AG04450 (cell line): ENCODE measurements at regions not wholly inside any gene's neighbourhood (a gene's known extent, or its start where the extent isn't known, plus 50 kb on each side); places are given as distances from the start of the nearest gene placed in this dataset.

Experiments used
- CTCF ChIA-PET: fragments of 300-600, 350-600 bp; formaldehyde crosslinking; extraction: SDS; loops from one replicate; lab custom pipeline; 2022; ENCODE audit warnings: antibody characterized with exemption, inconsistent platforms; lab: Charles Lee
- POLR2A ChIA-PET: fragments of 350-600 bp; formaldehyde crosslinking; extraction: SDS; loops from one replicate; lab custom pipeline; 2021; ENCODE audit warnings: antibody characterized with exemption, inconsistent platforms; lab: Yijun Ruan, JAX
- DNase-seq: peaks from one replicate; pipeline ENCODE4 v3.0.0-alpha.2; 2011; ENCODE audit warnings: low read depth, low spot score
- H3K27ac ChIP-seq: one replicate; pipeline ENCODE4 v1.5.1; 2012; ENCODE audit warnings: low read depth, low read length, control low read depth
- H3K27me3 ChIP-seq: one replicate; pipeline ENCODE4 v1.6.0; 2012; ENCODE audit warnings: low read length; ENCODE audit not compliant: control insufficient read depth, insufficient read depth
- H3K4me3 ChIP-seq: 2 replicates; pipeline ENCODE4 v1.5.1; 2011; ENCODE audit warnings: mild to moderate bottlenecking, low read depth, low read length, control low read depth
- H3K9me3 ChIP-seq: 2 replicates; pipeline ENCODE4 v1.5.1; 2012; ENCODE audit warnings: low read length; ENCODE audit not compliant: control insufficient read depth, insufficient read depth
- TF ChIP-seq, protein P1 (sequence below): IDR thresholded peaks from 2 replicates; pipeline ENCODE4 v1.5.1; 2011; ENCODE audit warnings: low read depth, low read length, control low read depth, inconsistent platforms

DNA sequence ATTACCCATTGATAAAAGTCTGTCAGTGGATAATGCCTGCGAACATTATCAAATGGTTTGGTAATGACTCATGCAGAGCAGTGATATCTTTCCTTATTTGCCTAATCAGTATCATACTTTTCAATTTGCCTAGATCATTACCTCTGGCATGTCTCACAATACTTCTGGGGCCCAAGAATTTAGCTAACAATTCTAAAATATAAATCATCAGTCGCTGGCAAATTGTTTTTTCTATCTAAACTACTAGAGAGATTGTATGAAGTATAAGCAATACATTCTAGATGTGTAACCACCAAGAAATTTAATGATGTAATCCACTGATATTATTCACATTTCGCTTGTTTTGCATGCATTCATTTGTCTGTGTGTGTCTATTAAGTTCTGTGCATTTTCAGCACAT lies 191.2 kb upstream of the CDH19 start:
- ChIA-PET CTCF (no interaction called here), POLR2A (no interaction called here)
- Histone ChIP-seq H3K27ac (no peak overlapping the region), H3K9me3 (no peaks in the 10 kb centered on the region), H3K4me3 (no peak overlapping the region), H3K27me3 (no peaks in the 10 kb centered on the region)
- no peak for DNase-seq
- TF ChIP-seq, protein P1, sequence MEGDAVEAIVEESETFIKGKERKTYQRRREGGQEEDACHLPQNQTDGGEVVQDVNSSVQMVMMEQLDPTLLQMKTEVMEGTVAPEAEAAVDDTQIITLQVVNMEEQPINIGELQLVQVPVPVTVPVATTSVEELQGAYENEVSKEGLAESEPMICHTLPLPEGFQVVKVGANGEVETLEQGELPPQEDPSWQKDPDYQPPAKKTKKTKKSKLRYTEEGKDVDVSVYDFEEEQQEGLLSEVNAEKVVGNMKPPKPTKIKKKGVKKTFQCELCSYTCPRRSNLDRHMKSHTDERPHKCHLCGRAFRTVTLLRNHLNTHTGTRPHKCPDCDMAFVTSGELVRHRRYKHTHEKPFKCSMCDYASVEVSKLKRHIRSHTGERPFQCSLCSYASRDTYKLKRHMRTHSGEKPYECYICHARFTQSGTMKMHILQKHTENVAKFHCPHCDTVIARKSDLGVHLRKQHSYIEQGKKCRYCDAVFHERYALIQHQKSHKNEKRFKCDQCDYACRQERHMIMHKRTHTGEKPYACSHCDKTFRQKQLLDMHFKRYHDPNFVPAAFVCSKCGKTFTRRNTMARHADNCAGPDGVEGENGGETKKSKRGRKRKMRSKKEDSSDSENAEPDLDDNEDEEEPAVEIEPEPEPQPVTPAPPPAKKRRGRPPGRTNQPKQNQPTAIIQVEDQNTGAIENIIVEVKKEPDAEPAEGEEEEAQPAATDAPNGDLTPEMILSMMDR, result no peak

- no peak for DNase-seq
- CTCF ChIA-PET, result no interaction called here
- H3K27me3 ChIP-seq, result no peaks in the 10 kb centered on the region
- no peak overlapping the region for H3K27ac ChIP-seq
- no peaks in the 10 kb centered on the region for H3K9me3 ChIP-seq
- POLR2A ChIA-PET, result no interaction called here
- TF ChIP-seq, protein P1, result no peak
- no peak overlapping the region for H3K4me3 ChIP-seq
Observed at GRCh38 chr18:66792466-66792865, 188.6 kb upstream of the CDH19 start.

DNA sequence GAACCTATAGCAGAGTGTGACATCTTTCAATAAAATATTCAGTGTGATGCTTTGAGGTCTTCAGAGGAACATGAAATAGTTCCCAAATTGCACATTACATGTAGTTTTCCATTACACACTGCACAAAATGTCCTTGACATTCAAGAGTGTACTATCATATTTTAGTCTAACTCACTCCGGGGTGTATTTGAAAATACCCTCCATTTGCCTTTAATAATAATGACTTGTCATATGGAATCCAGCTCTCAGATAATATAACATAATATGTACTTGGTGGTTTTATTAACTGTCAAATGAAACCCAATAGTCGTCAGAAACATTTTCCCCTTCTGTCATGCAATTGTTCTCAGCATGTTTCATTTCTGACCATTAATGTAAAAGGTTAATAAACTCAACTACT lies 176.7 kb upstream of the CDH19 start:
- POLR2A ChIA-PET, result no interaction called here
- peaks cover 3% of the 10 kb centered on the region; the same call in 1 of the 2 replicates for H3K9me3 ChIP-seq
- no peak overlapping the region for H3K4me3 ChIP-seq
- H3K27me3 ChIP-seq, result no peaks in the 10 kb centered on the region
- H3K27ac ChIP-seq, result no peak overlapping the region
- no peak for DNase-seq
- TF ChIP-seq, protein P1, result no peak
- CTCF ChIA-PET, result no interaction called here

GRCh38 chr18:66778048-66778447 lies 174.2 kb upstream of the CDH19 start:
- Histone ChIP-seq H3K9me3 (peaks cover 3% of the 10 kb centered on the region; the same call in 1 of the 2 replicates), H3K27me3 (no peaks in the 10 kb centered on the region), H3K27ac (no peak overlapping the region), H3K4me3 (no peak overlapping the region)
- no peak for DNase-seq
- POLR2A ChIA-PET, result no interaction called here
- CTCF ChIA-PET, result no interaction called here
- TF ChIP-seq, protein P1, result no peak

DNA sequence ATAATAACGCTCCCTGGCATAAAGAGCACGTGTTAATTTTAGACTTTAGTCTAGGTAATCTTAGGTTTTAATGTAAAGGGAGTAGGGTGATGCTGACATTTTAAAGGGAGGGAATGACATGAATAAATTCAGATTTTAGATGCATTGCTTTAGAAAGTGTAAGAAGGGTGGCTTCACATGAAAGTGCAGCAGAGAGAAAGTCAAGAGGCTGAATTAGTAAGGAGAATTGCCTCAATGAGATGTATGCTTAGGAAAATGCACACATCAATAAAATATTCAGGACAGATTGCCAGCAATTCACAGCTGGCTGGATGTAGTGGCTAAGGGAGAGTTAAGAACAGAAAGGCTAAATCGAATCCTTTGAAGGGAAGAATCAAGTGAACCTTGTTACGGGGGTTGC lies 165.5 kb upstream of the CDH19 start:
- POLR2A ChIA-PET, result no interaction called here
- TF ChIP-seq, protein P1, result no peak
- Histone ChIP-seq H3K4me3 (no peak overlapping the region), H3K9me3 (peaks cover 18% of the 10 kb centered on the region; the same call in 1 of the 2 replicates), H3K27ac (no peak overlapping the region), H3K27me3 (no peaks in the 10 kb centered on the region)
- no peak for DNase-seq
- CTCF ChIA-PET, result no interaction called here
